Frontal cortex (tissue), 3 donors: ENCODE measurements at regions not wholly inside any gene's neighbourhood (a gene's known extent, or its start where the extent isn't known, plus 50 kb on each side); places are given as distances from the start of the nearest gene placed in this dataset.
"Not testable (repeated sequence)": the region's sequence is repeated elsewhere in the genome, so short reads cannot be mapped to it uniquely, and the experiment has no call there.

Source experiments
- DNase-seq, 2 donors: peaks; one replicate each; pipeline ENCODE4 v3.0.0; 2012; ENCODE audit warnings: low spot score in 2 of 2
- FAIRE-seq: peaks from 2 replicates; lab custom pipeline; 2012; peaks lifted over from hg19 to GRCh38; lab: Jason Lieb, UNC
- donor health status: control.
- donor health status: control.
- donor health status: control.

DNA sequence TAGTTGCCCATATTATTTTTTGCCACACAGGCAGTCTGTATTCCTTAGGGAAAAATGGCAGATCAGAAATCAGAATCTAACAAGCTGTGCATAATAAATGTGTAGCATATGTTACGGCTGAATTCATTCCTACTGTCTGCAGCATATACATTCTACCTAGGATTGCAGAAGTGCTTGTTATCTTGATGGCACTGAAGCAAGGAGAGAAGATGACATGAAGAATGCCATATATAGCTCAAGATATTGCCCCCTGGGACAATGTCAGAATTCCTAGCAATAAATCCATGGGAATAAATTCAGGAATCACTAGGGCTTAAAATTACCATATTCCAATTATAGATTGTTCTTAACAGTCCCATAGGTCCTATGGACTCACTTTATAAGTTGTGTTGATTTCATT, 293.0 kb upstream of the CNR1 start:
- DNase-seq (no peak), FAIRE-seq (no peak)

DNA sequence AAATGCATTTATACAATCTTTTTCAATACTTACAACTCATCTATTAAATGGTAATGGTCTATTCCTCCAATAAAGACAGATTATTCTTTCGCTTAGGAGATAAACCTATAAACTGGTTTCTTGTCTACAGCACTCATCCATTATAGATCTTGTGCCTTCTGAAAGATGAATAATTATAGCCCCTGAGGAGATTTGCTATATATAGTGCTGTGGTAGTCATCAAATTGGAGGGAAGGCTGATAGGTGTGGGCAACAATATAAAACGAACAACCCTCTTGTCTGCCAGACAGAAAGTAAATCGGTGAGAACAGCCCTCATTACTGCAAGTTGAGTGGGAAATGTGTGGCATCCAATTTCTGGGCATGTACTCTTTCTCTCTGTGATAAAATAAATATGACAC, 292.5 kb upstream of the CNR1 start:
- DNase-seq = no peak
- no peak for FAIRE-seq

DNA sequence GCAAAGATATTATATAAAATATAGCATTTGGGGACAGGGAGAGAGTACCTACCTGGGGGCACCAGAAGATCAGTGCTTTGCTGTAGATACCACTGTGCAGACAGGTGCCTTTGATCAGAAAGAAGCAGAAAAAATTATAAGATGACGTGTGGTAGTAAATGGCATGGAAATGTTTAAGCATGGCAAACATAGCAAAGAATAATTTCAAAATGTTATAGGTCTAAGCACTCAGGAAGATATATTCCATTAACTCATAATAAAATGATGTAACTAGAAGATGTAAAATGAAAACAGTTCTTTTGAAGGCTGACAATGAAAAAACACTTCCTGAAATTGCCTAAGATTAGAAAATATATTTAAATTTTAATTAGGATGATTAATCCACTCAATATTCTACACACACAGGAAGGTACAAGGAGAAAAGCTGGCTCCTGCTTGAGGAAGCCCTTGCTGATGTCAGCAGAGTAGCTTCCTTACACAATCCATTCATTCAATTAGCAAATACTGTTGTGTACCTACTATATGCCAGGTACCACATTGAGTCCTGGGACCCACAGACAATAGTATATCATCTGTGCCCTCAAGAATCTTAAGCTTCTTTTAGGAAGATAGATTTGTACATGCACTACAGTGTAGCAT, 290.2 kb upstream of the CNR1 start:
- no peak for FAIRE-seq
- DNase-seq = no peak

DNA sequence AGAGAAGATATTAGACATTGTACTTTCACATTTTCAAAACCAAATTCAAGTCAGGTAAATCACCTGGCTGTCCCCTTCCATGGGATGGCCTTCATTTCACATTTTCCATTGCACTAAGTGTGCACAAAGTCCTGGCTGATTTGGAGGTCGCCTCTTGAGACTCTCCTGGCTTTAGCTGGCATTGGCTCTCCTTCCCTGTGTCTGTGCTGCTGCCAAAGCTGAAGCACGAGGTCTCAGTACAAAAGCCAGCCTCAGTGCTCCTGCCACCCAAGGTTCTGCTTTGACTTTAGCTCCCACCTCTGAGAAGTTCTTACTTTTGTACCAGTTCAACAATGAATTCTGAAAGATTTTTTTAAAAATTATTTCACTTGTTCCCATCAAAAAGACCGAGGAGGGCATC, 289.2 kb upstream of the CNR1 start:
- DNase-seq = no peak

DNA sequence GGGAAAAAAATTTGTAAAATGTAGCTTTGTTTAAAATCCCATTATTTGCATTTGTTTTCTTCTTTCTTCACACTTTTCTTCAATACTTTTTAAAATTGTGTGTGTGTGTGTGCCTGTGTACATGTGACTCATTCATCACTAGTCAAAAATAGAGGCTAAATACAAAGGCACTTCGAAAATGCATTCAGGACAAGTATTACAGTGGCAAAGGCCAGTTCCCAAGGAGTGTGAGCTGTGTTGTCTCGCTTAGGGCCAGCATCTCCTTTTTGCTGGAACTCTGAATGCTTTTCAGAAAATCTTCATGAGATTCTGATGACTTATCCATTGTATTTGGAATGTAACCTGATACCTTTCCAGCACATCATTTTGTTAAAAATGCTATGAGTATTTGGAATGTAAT, 288.5 kb upstream of the CNR1 start:
- no peak for FAIRE-seq

More for the DNA sequence above, 289.2 kb upstream of the CNR1 start:
- FAIRE-seq = no peak

DNA sequence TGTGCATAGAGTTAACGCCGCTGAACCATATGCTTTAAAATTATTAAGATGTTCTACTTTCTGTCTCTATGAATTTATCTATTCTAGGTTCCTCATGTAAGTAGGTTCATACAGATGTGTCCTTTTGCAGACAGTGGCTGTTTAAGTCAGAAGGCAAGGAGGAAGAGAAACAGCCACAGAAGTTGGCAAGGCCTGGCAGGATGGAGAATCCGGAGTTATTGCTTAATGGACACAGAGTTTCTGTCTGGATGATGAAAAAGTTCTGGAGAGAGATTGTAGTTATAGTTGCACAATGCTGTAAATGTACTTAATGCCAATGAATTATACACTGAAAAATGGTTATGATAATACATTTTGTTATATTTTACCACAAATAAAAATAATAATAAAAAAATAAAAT, 283.6 kb upstream of the CNR1 start:
- no peak for FAIRE-seq

More for the DNA sequence above, 288.5 kb upstream of the CNR1 start:
- no peak for DNase-seq

DNA sequence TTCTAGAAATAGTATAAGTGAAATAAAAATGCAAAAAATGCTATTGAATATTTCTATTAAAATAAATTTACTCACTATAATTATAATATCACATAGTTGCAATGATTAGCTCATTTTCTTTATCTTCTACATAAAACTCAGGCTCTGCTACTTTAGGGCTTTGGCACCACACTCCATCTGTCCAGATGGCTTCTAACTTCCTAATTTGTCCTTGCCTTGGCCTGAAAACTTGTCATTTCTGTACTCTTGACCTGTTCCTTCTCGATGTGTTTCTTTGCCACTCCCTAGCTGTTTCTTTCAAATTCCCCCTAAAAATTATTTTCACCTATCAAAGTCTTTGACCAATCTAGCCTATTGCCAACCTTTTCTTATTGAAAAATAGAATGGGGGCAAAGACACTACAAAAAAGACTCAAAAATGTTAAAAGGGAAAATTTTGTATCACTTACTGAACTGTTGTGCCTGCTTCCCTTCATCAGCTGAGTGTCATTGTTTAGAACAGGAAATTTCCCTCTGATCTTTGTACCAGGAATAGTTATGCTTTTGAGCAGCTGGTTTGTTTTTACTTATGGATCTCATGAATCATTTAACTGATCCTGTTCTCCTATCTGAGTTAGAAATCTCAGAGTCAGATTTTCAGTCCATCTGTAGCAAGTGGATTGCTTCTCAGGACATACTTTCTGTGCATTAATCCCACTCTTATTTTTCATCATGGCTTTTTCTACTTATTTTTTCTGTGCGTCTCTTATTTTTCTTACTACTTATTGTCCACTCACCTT, 279.2 kb upstream of the CNR1 start:
- FAIRE-seq (no peak), DNase-seq (no peak)

More for the DNA sequence above, 283.6 kb upstream of the CNR1 start:
- no peak for DNase-seq

DNA sequence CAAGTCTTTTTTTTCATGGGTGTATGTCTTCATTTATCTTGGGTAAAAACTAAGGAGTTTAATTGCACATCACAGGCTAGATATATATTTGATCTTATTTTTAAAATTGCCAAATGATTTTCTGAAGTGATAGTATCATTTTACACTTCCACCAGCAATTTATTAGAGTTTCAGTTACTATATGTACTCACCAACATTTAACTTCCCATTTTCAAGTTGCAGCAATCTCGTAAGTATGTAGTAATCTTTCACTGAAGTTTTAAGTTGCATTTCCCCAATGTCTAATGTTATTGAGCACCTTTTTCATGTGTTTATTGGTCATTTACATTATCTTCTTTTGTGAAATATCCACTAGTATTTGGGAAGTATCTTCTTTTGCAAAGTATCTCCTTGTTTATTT, 277.4 kb upstream of the CNR1 start:
- FAIRE-seq = no peak
- no peak for DNase-seq

DNA sequence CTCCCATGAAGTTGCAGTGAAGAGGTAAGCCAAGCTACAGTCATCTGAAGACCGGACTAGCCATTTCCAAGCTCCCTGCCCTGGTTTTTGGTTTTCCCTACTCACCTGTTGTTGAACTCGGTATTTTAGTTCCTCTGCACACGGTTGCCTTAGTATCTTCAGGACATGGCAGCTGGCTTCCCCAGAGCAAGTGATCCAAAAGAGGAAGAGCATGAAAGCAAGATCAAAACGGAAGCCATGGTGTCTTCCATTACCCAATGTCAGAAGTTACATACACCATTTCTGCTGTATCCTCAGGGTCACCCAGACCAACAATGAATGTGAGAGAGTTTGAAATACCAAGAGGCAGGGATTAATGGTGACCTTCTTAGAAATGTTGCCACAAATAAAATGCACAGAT, 276.6 kb upstream of the CNR1 start:
- FAIRE-seq (no peak), DNase-seq (no peak)

DNA sequence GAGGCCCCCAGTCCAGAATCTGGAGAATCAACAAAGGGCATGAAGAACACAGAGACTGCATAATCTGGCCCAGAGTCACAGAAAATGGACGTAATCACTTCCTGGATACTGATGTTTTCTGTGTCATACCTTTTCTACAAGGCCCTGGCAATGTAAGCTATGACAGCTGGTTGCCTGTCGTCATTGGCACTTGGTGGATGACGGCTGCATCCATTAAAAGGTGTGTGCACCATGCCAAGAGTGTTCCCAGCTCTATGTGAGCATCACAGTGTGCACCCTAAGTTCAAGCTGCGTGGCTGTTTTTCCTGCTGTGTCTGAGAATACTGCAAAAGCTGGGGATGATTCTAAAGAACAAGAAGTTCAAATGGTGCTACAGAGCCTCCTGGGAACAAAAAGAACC, 275.2 kb upstream of the CNR1 start:
- FAIRE-seq = no peak
- DNase-seq = no peak

DNA sequence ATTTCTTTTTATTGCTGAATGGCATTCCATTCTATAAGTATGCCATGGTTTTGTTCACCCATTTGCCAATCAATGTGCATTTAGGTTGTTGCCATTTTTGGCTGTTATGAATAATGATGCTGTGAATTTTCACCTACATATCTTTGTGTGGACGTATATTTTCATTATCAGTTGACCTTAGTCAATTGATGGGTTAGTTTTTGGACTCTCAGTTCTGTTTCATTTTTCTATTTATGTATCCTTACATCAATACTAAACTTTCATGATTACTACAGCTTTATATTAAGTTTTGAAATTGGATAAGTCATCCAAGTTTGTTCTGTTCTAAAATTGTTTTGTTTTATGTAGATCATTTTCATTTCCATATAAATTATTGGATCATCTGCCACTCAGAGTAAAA, 261.9 kb upstream of the CNR1 start:
- FAIRE-seq = no peak
- no peak for DNase-seq

DNA sequence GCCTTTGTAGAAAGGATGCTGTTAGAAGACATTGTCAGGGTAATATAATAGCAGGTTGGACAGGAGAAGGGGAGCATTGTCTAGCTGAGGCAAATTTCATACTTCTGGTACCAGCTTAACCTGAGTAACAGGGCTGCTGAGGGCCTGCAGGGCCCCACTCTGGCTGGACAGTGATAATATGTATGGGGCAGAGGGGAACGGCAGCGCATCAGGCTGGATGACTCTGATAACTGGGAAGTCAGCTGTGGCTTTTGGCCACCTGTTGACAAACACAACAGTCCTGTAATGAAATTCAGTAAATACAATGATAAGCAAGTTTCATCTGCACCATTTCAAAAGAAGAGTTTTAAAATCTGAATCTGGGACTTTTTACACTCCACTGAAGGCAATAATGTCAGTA, 259.9 kb upstream of the CNR1 start:
- DNase-seq (no peak), FAIRE-seq (no peak)

DNA sequence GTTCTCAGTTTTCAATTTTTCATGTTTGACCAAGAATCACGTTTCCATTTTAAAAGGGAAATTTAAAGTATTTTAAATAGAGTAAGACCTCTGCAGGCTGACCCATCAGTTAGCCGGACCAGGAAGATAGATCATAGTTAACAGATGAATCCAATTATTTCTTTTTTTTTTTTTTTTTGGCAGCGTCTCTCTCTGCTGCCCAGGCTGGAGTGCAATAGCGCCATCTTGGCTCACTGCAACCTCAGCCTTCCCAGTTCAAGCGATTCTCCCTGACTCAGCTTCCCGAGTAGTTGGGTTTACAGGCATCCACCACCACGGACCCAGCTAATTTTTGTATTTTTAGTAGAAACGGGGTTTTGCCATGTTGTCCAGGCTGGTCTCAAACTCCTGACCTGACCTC, 256.7 kb upstream of the CNR1 start:
- no peak for FAIRE-seq
- DNase-seq = no peak

DNA sequence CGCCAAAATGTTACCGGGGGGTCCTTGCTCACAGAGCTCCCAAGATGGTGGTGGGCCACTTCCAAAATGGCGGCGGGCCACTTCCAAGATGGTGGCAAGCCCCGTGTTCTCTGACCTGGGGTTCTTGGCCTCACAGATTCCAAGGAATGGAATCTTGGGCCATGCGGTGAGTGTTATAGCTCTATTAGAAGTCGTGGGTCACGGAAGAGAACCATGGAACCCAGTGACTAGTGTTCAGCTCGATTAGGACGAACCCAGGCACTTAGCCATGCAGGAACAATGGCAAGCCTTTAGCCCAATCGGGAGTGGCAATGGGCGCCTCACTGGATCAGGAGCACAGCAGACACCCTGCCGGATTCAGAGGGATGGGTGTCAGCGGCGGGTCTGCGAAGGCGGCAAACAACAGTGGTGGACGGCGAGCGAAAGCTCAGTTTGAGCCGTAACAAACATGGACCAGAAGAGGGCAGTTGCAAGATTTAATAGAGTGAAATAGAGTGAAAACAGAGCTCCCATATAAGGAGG, 254.9 kb upstream of the CNR1 start:
- FAIRE-seq, DNase-seq: not testable (repeated sequence)

DNA sequence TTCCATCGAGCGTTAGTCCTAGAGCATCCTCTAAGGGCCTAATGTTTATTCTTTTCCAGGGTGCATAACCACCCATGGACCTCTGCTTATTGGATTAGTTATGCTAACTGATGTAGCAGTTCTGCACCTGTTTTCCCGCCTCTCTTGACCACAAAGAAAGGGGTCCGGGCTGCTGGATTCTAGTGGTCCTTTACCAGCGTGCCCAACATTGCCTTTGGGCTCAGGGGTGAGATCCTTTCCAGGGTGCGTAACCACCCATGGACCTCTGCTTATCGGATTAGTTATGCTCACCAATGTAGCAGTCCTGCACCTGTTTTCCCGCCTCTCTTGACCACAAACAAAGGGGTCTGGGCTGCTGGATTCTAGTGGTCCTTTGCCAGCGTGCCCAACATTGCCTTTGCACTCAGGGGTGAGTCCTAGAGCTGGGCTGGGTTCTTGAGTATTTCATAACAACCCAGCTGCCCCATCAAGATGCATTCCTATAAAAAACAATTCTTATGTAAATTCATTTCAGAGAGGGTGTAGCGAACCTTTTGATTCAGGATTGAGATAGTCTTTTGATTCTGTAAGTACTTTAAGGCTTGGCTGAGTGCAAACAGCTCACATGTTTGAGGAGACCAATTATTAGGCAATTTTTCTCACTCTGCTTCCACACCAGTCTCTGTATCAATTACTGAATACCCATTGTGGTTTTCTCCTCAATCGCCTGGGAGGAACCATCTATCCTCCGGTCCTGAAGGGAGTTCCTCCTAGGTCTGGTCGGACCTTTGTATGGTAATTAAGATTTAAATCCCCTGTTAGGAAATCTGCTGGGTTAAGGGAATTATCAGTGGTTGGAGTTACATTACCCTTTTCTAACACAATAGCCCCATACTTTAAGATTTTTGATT, 253.0 kb upstream of the CNR1 start:
- not testable (repeated sequence) for FAIRE-seq, DNase-seq

DNA sequence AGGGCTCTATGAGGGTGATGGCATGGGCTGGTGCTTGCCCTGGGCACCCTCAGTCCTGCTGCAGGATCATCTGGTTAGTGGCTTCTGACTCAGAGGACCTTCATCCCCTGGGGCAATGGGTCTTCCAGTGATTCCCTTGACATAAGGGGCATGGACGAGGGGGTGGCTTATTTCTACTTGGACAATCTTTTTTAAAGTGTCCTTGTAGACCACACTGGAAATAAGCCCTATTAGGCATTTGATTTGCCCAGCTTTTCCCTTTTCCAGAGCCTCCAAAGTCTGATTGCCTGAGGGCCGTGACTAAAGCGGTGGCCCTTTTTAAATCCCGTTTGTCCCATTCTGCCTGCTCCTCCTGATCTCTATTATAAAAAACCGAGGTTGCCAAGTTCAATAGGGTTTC, 251.2 kb upstream of the CNR1 start:
- DNase-seq, FAIRE-seq: not testable (repeated sequence)

DNA sequence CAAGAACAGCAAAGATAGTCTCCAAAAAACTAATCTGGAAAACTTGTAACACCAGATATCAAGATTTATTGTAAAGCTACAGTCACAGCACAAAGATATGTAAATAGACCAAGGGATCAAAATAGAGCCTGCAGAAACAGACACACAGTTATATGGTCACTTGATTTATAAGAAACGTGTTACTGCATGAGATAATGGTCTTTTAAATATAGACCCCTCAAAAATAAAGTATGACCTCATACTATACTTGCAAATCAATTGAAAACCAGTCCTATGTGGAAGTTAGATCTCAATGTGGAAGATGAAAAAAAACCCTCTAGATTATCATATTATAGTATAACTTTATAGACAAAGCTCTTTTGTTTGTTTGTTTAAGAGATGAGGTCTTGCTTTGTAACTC, 247.3 kb upstream of the CNR1 start:
- FAIRE-seq = no peak
- DNase-seq = no peak

DNA sequence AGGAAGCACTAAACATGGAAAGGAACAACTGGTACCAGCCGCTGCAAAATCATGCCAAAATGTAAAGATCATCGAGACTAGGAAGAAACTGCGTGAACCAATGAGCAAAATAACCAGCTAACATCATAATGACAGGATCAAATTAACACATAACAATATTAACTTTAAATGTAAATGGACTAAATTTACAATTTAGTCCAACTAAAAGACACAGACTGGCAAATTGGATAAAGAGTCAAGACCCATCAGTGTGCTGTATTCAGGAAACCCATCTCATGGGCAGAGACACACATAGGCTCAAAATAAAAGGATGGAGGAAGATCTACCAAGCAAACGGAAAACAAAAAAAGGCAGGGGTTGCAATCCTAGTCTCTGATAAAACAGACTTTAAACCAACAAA, 242.2 kb upstream of the CNR1 start:
- not testable (repeated sequence) for DNase-seq, FAIRE-seq

DNA sequence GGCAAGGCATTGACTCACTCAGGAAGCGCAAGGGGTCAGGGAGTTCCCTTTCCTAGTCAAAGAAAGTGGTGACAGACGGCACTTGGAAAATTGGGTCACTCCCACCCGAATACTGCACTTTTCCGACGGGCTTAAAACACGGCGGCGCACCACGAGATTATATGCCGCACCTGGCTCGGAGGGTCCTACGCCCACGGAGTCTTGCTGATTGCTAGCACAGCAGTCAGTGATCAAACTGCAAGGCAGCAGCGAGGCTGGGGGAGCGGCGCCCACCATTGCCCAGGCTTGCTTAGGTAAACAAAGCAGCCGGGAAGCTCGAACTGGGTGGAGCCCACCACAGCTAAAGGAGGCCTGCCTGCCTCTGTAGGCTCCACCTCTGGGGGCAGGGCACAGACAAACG, 240.5 kb upstream of the CNR1 start:
- DNase-seq, FAIRE-seq: not testable (repeated sequence)

DNA sequence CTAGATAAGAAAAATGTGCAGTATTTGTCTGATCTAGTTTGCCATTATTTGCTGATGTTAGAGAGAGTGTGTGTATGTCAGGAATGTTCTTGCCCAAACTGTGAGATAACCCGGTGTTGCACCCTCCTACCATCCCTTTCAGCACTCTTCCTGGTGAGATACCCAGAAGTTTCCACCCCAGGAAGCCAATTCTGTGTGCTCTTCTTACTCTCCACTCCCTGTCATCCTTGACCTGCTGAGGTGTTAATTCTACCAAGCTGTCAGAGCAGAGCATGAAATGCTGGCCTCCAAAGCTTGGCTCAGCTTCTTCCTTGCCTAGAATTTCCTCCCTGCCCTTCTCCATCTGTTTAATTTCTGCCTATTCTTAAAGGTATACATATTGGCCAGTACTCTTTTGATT, 237.3 kb upstream of the CNR1 start:
- no peak for FAIRE-seq

More for the DNA sequence above, 237.3 kb upstream of the CNR1 start:
- no peak for DNase-seq
